OCI-LY3 (cell line): ENCODE measurements at regions not wholly inside any gene's neighbourhood (a gene's known extent, or its start where the extent isn't known, plus 50 kb on each side); places are given as distances from the start of the nearest gene placed in this dataset.

Experiments used
- H2AFZ ChIP-seq: fragments of 200-600, 300-600 bp; shearing (Covaris generic); 2 replicates; pipeline ENCODE4 v1.6.0; 2014; ENCODE audit warnings: antibody characterized with exemption, low read depth, low read length
- H3K27ac ChIP-seq: fragments of 200-600, 300-600 bp; sonication (generic); 2 replicates; pipeline ENCODE4 v1.5.1; 2014; ENCODE audit warnings: mild to moderate bottlenecking, low read length, moderate library complexity, mixed read lengths
- H3K27me3 ChIP-seq: fragments of 200-600, 300-600 bp; sonication (generic); 2 replicates; pipeline ENCODE4 v1.6.1; 2014; ENCODE audit warnings: low read depth, low read length, mixed read lengths
- H3K36me3 ChIP-seq: fragments of 200-600, 300-600 bp; sonication (generic); replicated peaks from 2 replicates; pipeline ENCODE3; 2014; ENCODE audit warnings: low read depth, low read length, mixed read lengths
- H3K4me1 ChIP-seq: fragments of 300-600, 200-600 bp; sonication (generic); 2 replicates; pipeline ENCODE4 v1.6.1; 2014; ENCODE audit warnings: low read length, mixed read lengths
- H3K4me2 ChIP-seq: fragments of 200-600, 300-600 bp; sonication (generic); 2 replicates; pipeline ENCODE4 v1.6.1; 2014; ENCODE audit warnings: low read length, mixed read lengths
- H3K4me3 ChIP-seq: fragments of 300-600, 200-600 bp; sonication (generic); 2 replicates; pipeline ENCODE4 v1.5.1; 2014; ENCODE audit warnings: antibody characterized with exemption, mild to moderate bottlenecking, low read length, moderate library complexity
- H3K79me2 ChIP-seq: fragments of 300-600, 200-600 bp; shearing (Covaris generic); 2 replicates; pipeline ENCODE4 v1.6.1; 2014; ENCODE audit warnings: mild to moderate bottlenecking, low read length, mixed read lengths
- H3K9ac ChIP-seq: fragments of 300-600, 200-600 bp; shearing (Covaris generic); 2 replicates; pipeline ENCODE4 v1.6.0; 2014; ENCODE audit warnings: mild to moderate bottlenecking, low read length, moderate library complexity
- H3K9me3 ChIP-seq: fragments of 200-600, 300-600 bp; shearing (Covaris generic); 2 replicates; pipeline ENCODE4 v1.6.1; 2014; ENCODE audit warnings: low read length, mixed read lengths; ENCODE audit not compliant: insufficient read depth
- H4K20me1 ChIP-seq: fragments of 200-600, 300-600 bp; sonication (generic); 2 replicates; pipeline ENCODE4 v1.6.1; 2016; ENCODE audit warnings: low read length, mixed read lengths; ENCODE audit not compliant: insufficient read depth
- CTCF ChIP-seq: fragments of 200-600, 300-600 bp; sonication (generic); IDR thresholded peaks from 2 replicates; pipeline ENCODE4 v1.5.1; 2014; ENCODE audit warnings: antibody characterized with exemption, low read length, low read depth
- EZH2phosphoT487 ChIP-seq: fragments of 200-600 bp; shearing (Covaris generic); IDR thresholded peaks from 2 replicates; pipeline ENCODE4 v1.6.1; 2018; ENCODE audit warnings: antibody characterized with exemption, mixed run types, low read depth

- no peaks in the 10 kb centered on the region for H3K79me2 ChIP-seq
- no peaks in the 10 kb centered on the region for H4K20me1 ChIP-seq
- H3K27me3 ChIP-seq, result no peaks in the 10 kb centered on the region
- TF ChIP-seq EZH2phosphoT487 (no peak), CTCF (no peak)
- 0 out of 2 replicates have a peak overlapping the region, but pooled peaks have one; percentile 31 for H2AFZ ChIP-seq
- H3K4me1 ChIP-seq, result peaks cover 51% of the 10 kb centered on the region
- no peak overlapping the region for H3K4me2 ChIP-seq
- no peak overlapping the region for H3K27ac ChIP-seq
- H3K9me3 ChIP-seq, result no peaks in the 10 kb centered on the region
- H3K36me3 ChIP-seq, result peaks cover 2% of the 10 kb centered on the region
- H3K9ac ChIP-seq, result no peak overlapping the region
- H3K4me3 ChIP-seq, result no peak overlapping the region
These were observed 614.3 kb downstream of the ZEB2 start for GRCh38 chr2:143905587-143905986.

GRCh38 chr2:143903172-143903856 lies 616.6 kb downstream of the ZEB2 start:
- Histone ChIP-seq H2AFZ (peak overlapping the region; percentile 31; the same call in 1 of the 2 replicates), H3K4me2 (peak overlapping the region; percentile 58), H3K36me3 (peaks cover 5% of the 10 kb centered on the region), H3K79me2 (no peaks in the 10 kb centered on the region), H3K9me3 (no peaks in the 10 kb centered on the region), H3K4me3 (peak overlapping the region; percentile 44), H3K27me3 (no peaks in the 10 kb centered on the region), H3K27ac (peak overlapping the region; percentile 56), H4K20me1 (no peaks in the 10 kb centered on the region), H3K9ac (peak overlapping the region; percentile 29), H3K4me1 (peaks cover 66% of the 10 kb centered on the region)
- TF ChIP-seq EZH2phosphoT487 (no peak), CTCF (no peak)

- H3K4me3 ChIP-seq, result peak overlapping the region; percentile 39
These were observed 618.6 kb downstream of the ZEB2 start for GRCh38 chr2:143901185-143901842.

More at GRCh38 chr2:143901185-143901842, 618.6 kb downstream of the ZEB2 start:
- Histone ChIP-seq H3K36me3 (peaks cover 5% of the 10 kb centered on the region), H3K4me1 (peaks cover 56% of the 10 kb centered on the region), H3K9ac (peak overlapping the region; percentile 61), H3K4me2 (peak overlapping the region; percentile 81), H4K20me1 (no peaks in the 10 kb centered on the region), H3K79me2 (no peaks in the 10 kb centered on the region), H3K27ac (peak overlapping the region; percentile 81), H3K9me3 (no peaks in the 10 kb centered on the region), H3K27me3 (no peaks in the 10 kb centered on the region), H2AFZ (no peak overlapping the region)
- TF ChIP-seq CTCF (peak; percentile 17; the same call in 1 of the 2 replicates), EZH2phosphoT487 (no peak)
